GM19043 (cell line): ENCODE measurements at regions not wholly inside any gene's neighbourhood (a gene's known extent, or its start where the extent isn't known, plus 50 kb on each side); places are given as distances from the start of the nearest gene placed in this dataset.
A peak's percentile ranks its signal among the peaks of the same experiment; 100 is the strongest.
"Not testable (repeated sequence)": the region's sequence is repeated elsewhere in the genome, so short reads cannot be mapped to it uniquely, and the experiment has no call there.

Experiments
- ATAC-seq: cut with Tn5 transposase; IDR thresholded peaks from one replicate; pipeline ENCODE4 v1.9.1; 2021; ENCODE audit warnings: low read depth; ENCODE audit not compliant: unreplicated experiment

DNA sequence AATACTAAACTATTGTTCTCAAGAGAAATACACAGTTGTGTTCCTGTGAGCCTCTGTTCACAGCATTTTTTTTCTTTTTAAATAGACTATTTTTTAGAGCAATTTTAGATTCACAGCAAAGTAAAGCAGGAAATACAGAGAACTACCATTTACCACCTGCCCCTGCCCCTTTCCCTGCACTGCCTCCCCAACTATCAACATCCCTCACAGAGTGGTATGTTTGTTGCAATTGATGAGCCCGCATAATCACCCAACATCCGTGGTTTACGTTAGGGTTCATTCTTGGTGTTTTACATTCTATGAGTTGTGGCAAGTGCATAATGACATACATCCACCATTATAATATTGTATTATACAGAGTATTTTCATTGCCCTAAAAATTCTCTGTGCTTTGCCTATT, 71.6 kb upstream of the TNFAIP3 start:
- no peak for ATAC-seq

- no peak for ATAC-seq
Observed at GRCh38 chr6:137798261-137798660, 68.8 kb upstream of the TNFAIP3 start.

DNA sequence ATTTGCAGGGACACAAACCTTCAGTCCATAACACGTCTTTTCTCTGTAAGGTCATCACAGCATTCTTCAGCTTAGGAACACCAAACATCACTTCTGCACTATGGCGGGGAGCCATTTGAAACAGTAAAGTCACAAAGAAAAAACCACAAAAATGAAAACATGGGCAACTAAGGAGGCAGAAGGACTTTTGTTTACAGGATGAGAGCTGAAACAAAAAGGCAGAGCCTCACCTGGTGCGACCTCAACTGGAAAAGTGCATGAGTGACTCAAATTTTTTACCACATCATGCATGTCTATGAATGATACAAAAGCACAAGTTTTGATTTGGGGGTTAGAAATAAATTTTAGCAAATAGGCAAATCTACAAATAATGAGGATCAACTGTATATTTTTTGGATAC, 68.2 kb upstream of the TNFAIP3 start:
- ATAC-seq: no peak

GRCh38 chr6:137799950-137800568, 67.0 kb upstream of the TNFAIP3 start:
- ATAC-seq: peak; percentile 58

DNA sequence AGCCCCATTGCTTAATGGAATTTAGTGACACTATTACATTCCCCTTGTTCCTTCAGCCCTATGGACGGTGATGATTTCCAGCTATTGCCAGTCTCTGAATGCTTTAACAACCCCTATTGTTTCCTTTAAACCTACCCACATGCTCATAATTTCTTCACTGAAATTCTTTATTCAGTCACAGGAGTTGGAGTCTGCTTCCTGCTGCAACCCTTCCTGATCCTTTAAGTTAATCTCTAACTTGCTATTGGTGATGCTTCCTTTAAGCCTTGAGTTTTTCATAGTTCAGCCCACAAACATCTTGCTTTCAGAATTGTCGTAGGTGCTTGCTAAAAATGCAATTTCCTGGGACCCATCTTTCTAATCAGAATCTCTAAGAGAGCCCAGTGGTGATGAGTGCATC, 66.3 kb upstream of the TNFAIP3 start:
- ATAC-seq: no peak

DNA sequence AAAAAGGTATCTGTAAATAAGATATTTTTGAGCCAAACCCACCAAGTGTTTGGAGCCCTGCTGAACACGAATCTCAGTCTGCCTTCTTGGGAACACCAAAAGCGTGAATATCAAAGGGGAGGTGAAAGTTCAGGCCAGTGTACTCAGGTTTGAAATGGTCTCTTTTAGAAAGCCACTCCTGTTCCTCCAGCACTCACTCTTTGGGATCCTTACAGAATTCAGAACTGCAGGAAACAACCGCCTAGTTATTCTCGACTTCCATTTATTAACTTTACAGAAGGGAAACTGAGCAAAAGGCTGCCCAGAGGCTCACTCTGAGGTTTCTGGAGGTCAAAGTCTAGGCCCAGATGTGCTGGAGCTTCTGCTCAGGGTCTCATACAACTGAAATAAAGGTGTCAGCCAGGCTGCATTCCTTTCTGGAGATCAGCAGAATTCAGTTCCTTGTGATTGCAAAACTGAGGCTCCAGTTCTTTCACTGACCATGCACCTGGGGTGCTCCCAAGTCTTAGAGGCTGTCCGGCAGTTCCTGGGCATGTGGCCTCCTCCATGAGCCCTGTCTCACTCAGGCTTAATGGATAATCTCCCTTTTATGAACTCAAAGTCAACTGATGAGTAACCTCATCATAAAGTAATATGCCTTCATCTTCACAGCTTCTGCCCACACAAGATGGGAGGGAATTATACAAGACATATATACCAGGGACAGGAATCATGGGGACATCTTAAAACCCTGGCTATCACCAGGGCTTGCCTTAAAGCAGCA, 65.5 kb upstream of the TNFAIP3 start:
- ATAC-seq: no peak

- ATAC-seq: no peak
Observed at GRCh38 chr6:137802408-137803182, 64.5 kb upstream of the TNFAIP3 start.

DNA sequence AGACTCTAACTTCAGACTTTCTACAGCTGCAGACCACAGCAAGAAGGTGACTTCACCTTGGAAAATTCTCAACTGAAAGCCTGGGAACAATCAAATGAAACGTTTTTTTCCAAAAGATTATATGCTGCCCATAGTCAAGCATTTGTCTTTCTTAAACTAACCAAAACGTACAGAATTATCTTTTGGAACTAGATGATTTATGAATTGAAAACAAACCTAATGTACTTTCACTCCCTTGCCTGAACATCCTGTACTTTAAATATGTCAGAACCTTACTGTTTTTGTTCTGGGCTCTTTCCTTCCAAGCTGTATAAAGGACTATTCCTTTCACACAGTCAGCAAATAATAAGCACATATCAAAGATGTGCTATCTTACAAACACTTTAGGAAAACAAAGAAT, 62.4 kb upstream of the TNFAIP3 start:
- no peak for ATAC-seq

DNA sequence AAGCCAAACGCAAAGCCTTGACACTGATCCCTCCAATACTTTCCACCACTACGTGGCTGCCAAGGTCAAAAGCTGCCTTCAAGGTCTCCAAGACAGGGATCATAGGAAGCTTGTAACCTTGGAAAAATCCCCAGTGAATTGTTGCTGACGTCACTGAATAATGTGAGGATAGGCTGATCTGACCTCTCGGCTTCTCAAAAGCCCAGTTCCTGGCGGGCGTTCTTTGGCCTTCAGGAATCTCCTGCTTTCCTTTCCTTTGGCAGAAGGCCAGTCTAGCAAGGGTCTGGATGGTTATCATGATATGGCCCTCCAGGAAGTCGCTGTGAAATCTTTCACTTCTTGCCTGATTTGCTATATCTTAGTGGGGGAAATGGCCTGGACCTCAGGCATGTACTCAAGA, 61.4 kb upstream of the TNFAIP3 start:
- ATAC-seq: no peak

DNA sequence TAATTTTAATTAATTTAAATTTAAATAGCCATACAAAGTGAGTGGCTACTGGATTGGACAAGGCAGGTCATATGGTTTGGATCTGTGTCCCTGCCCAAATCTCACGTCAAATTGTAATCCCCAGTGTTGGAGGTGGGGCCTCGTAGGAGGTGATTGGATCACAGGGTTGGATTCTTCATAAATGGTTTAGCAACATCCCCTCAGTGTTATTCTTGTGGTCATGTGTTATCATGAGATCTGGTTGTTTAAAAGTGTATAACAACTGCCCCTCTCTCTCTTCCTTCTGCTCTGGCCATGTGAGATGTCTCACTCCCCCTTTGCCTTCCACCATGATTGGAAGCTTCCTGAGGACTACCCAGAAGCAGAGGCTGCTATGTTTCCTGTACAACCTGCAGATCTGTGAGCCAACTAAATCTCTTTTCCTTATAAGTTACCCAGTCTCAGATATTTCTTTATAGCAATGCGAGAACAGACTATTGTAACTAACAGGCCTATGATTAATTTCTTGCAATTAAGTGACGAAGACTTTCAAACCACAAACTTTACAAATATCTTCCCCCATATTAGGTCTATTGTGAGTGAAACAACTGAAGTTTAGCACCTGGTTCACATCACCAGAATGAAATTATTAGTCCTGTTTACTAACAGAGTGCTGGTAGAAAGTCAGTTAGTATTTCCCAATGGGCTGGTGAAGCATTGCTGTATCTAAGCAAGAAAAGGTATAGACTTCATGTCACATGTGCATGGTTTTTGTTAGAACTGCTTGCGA, 60.0 kb upstream of the TNFAIP3 start:
- ATAC-seq: no peak

GRCh38 chr6:137808191-137808590, 58.9 kb upstream of the TNFAIP3 start:
- ATAC-seq: no peak

DNA sequence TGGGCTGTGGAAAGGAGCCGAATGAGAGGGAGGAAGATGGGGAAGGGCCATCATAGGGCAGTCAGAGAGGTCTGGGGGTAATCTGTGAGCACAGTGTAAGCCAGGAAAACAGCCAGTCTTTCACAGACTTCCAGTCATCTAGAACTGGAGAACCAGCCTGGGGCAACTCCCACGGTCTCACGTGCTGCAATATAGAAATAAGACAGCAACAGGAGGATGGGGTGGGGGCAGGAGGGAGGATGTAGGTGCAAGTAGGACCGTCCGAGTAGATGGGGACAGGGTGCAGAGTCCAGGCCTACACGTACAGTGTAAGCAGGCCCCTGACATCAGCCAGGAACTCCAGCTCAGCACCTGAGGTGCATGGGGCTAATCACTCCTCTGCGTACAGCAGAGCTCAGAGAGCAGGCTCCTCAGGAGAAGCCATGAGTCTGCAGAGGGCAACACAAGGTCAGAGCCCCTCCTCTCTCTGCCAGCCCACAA, 58.2 kb upstream of the TNFAIP3 start:
- ATAC-seq: no peak

- ATAC-seq: not testable (repeated sequence)
Observed at GRCh38 chr6:137809895-137810553, 57.0 kb upstream of the TNFAIP3 start.

DNA sequence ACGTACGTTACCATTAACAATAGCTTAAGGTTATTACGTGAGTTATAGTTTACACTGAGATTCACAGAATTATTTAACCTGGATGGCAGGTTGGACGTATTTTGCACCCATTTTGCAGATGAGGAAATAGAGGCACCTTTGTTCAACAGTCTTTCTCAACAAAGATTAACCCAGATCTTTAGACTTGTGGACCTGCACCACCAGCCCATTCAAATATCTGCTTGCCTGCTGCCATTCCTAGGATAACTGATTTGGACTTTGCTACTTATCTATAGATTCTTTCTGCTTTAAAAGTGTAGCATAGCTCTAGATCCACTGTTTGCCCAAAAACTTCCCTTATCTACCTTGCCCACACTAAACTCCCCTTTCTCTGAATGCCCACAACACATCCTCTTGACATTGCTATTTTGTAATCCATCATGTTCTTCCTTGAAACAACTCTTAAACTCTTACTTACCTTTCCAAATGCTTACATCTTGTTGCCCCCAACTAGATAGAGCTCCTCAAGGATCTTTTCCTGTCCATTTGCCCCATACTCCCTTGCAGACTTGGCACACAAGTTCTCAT, 56.4 kb upstream of the TNFAIP3 start:
- ATAC-seq: no peak

GRCh38 chr6:137811121-137811915, 55.7 kb upstream of the TNFAIP3 start:
- peak; percentile 93 for ATAC-seq

DNA sequence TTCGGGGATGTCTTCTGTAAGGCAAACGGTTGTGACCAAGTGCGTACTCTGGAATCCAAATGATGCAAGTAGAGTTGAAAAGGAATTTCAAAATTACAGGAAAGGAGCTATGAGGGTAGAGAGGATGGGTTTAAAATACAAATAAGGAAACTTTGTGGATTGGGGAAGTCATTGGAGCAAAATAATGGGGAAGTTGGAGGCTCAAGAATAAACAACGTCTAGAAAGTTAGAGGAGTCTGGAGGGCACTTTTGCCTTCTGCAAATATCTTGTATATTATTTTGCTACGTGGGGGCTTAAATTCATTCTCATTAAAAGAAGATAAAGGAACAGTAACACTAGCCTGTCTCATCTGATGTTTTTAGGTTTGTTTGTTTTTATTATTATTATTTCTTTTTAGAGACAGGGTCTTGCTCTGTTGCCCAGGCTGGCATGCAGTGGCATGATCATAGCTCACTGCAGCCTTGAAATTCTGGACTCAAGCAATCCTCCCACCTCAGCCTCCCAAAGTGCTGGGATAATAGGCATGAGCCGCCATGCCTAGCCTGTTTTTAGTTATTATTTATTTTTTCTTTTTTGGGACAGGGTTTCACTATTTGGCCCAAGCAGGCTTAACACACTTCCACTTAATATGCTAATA, 55.0 kb upstream of the TNFAIP3 start:
- ATAC-seq: no peak

DNA sequence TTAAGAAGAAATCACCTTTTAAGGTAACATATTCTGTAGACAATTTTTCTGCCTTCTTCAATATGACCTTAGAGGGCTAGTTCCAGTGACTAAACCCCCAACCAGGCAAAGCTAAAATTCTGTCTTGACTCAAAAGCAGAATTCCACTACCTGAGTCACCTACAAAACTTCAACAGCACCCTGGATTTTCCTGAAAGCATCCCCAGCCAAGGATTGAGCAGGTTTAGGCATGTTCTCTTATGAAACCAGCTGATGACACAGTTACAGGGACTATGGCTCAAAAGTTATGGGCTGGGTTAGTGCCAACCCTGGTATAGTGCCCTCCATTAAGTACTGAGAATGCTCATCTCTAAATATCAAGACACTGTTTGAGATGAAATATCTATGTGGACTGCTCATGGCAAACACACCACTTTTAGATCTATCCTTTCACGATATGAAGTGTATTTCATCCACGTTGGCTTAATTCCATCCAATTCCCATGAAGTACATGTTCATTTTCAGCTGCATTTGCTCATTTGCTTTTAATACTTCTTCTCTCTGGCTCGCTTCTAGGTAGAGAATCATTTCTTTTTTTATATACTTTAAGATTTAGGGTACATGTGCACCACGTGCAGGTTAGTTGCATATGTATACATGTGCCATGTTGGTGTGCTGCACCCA, 53.6 kb upstream of the TNFAIP3 start:
- no peak for ATAC-seq

- ATAC-seq: not testable (repeated sequence)
Observed at GRCh38 chr6:137814030-137814429, 53.0 kb upstream of the TNFAIP3 start.
